WTC11 (cell line): ENCODE measurements at regions not wholly inside any gene's neighbourhood (a gene's known extent, or its start where the extent isn't known, plus 50 kb on each side); places are given as distances from the start of the nearest gene placed in this dataset.

Source experiments
- ATAC-seq: fragments of 200-7000 bp; cut with Tn5 transposase; 2 replicates; pipeline ENCODE4 v1.10.0; 2021; ENCODE audit warnings: mild to moderate bottlenecking, moderate library complexity
- CTCF ChIA-PET: fragments of 300-600 bp; sonication (Branson Sonifier 250); formaldehyde crosslinking; loops from one replicate; lab custom pipeline; 2021; ENCODE audit warnings: antibody characterized with exemption; lab: Charles Lee
- POLR2A ChIA-PET: fragments of 350-600 bp; sonication (Branson Sonifier 250); formaldehyde crosslinking; loops from one replicate; lab custom pipeline; 2021; ENCODE audit warnings: antibody characterized with exemption; lab: Charles Lee
- DNase-seq: peaks from one replicate; pipeline ENCODE4 v3.0.0; 2021; ENCODE audit warnings: low spot score
- H3K27ac Mint-ChIP-seq: 2 replicates; pipeline ENCODE4 v1.8.0; 2021; ENCODE audit warnings: mixed read lengths
- H3K27me3 Mint-ChIP-seq: 2 replicates; pipeline ENCODE4 v1.8.0; 2021; ENCODE audit warnings: low read depth, mild to moderate bottlenecking, moderate library complexity, mixed read lengths
- H3K36me3 Mint-ChIP-seq: 2 replicates; pipeline ENCODE4 v1.8.0; 2021; ENCODE audit warnings: mixed read lengths
- H3K4me1 Mint-ChIP-seq: 2 replicates; pipeline ENCODE4 v1.8.0; 2022; ENCODE audit warnings: mixed read lengths
- H3K4me3 Mint-ChIP-seq: 2 replicates; pipeline ENCODE4 v1.8.0; 2021; ENCODE audit warnings: mild to moderate bottlenecking, moderate library complexity, mixed read lengths
- H3K9me3 Mint-ChIP-seq: 2 replicates; pipeline ENCODE4 v1.8.0; 2021; ENCODE audit warnings: mixed read lengths
- ATF1 ChIP-seq: sonication (generic); formaldehyde crosslinking; IDR thresholded peaks from 2 replicates; pipeline ENCODE4 v1.8.1; 2023; ENCODE audit warnings: mild to moderate bottlenecking, moderate library complexity, missing genetic modification reagents
- CREM ChIP-seq: sonication (generic); formaldehyde crosslinking; IDR thresholded peaks from 2 replicates; pipeline ENCODE4 v1.8.1; 2022; ENCODE audit warnings: mild to moderate bottlenecking, missing genetic modification reagents, moderate library complexity
- ELF4 ChIP-seq: sonication (generic); formaldehyde crosslinking; IDR thresholded peaks from 2 replicates; pipeline ENCODE4 v1.8.1; 2022; ENCODE audit warnings: low read depth, mild to moderate bottlenecking, moderate library complexity, missing genetic modification reagents
- EMX1 ChIP-seq: fragments of 250-450 bp; sonication (Bioruptor Pico); IDR thresholded peaks from 2 replicates; pipeline ENCODE4 v1.8.0; 2021; ENCODE audit warnings: mild to moderate bottlenecking
- FOXP1 ChIP-seq: sonication (generic); formaldehyde crosslinking; IDR thresholded peaks from 2 replicates; pipeline ENCODE4 v1.8.0; 2022; ENCODE audit warnings: missing genetic modification reagents, mild to moderate bottlenecking, moderate library complexity, borderline replicate concordance
- GABPB1 ChIP-seq: sonication (generic); formaldehyde crosslinking; IDR thresholded peaks from 2 replicates; pipeline ENCODE4 v1.8.1; 2023; ENCODE audit warnings: mild to moderate bottlenecking, missing genetic modification reagents
- GTF2I ChIP-seq: fragments of 250-450 bp; sonication (Bioruptor Pico); conservative IDR thresholded peaks from 2 replicates; pipeline ENCODE4 v1.4.0; 2021; ENCODE audit warnings: mild to moderate bottlenecking
- HMGA2 ChIP-seq: fragments of 250-450 bp; sonication (Bioruptor Pico); IDR thresholded peaks from 2 replicates; pipeline ENCODE4 v1.4.0; 2021; ENCODE audit warnings: mild to moderate bottlenecking, moderate library complexity
- JAZF1 ChIP-seq: fragments of 250-450 bp; sonication (Bioruptor Pico); IDR thresholded peaks from 2 replicates; pipeline ENCODE4 v1.9.0; 2021; ENCODE audit warnings: moderate library complexity, mild to moderate bottlenecking, inconsistent platforms
- MXD4 ChIP-seq: fragments of 250-450 bp; sonication (Bioruptor Pico); IDR thresholded peaks from 2 replicates; pipeline ENCODE4 v1.8.0; 2021; ENCODE audit warnings: mild to moderate bottlenecking, moderate library complexity, borderline replicate concordance
- MYBL2 ChIP-seq: sonication (generic); formaldehyde crosslinking; IDR thresholded peaks from 2 replicates; pipeline ENCODE4 v1.8.1; 2023; ENCODE audit warnings: mild to moderate bottlenecking, moderate library complexity, missing genetic modification reagents
- NFATC4 ChIP-seq: fragments of 250-450 bp; sonication (Bioruptor Pico); IDR thresholded peaks from 2 replicates; pipeline ENCODE4 v1.9.0; 2021; ENCODE audit warnings: mild to moderate bottlenecking
- NR1H2 ChIP-seq: sonication (generic); formaldehyde crosslinking; IDR thresholded peaks from 2 replicates; pipeline ENCODE4 v1.9.0; 2021; ENCODE audit warnings: mild to moderate bottlenecking, moderate library complexity, missing genetic modification reagents
- NR3C1 ChIP-seq: sonication (generic); formaldehyde crosslinking; conservative IDR thresholded peaks from 2 replicates; pipeline ENCODE4 v1.8.1; 2023; ENCODE audit warnings: low read depth, mild to moderate bottlenecking, missing genetic modification reagents
- RORB ChIP-seq: fragments of 250-450 bp; sonication (Bioruptor Pico); IDR thresholded peaks from 2 replicates; pipeline ENCODE4 v1.9.0; 2021; ENCODE audit warnings: mild to moderate bottlenecking
- SOX15 ChIP-seq: fragments of 250-450 bp; sonication (Bioruptor Pico); IDR thresholded peaks from 2 replicates; pipeline ENCODE4 v1.9.0; 2021; ENCODE audit warnings: mild to moderate bottlenecking
- TCF7 ChIP-seq: sonication (generic); formaldehyde crosslinking; IDR thresholded peaks from 2 replicates; pipeline ENCODE4 v1.8.0; 2022; ENCODE audit warnings: mild to moderate bottlenecking, low read depth, missing genetic modification reagents, moderate library complexity
- ZNF138 ChIP-seq: sonication (generic); formaldehyde crosslinking; conservative IDR thresholded peaks from 2 replicates; pipeline ENCODE4 v1.8.1; 2022; ENCODE audit warnings: mild to moderate bottlenecking, moderate library complexity, missing genetic modification reagents
- ZNF416 ChIP-seq: fragments of 250-450 bp; sonication (Bioruptor Pico); IDR thresholded peaks from 2 replicates; pipeline ENCODE4 v1.9.0; 2021; ENCODE audit warnings: mild to moderate bottlenecking, inconsistent platforms
- TF ChIP-seq, protein P1 (sequence below): fragments of 250-450 bp; sonication (Bioruptor Pico); conservative IDR thresholded peaks from 2 replicates; pipeline ENCODE4 v1.9.0; 2021; ENCODE audit warnings: mild to moderate bottlenecking
- TF ChIP-seq, protein P2 (sequence below): sonication (generic); formaldehyde crosslinking; IDR thresholded peaks from 2 replicates; pipeline ENCODE4 v1.8.0; 2023; ENCODE audit warnings: mild to moderate bottlenecking, missing genetic modification reagents
- TF ChIP-seq, protein P3 (sequence below): sonication (generic); formaldehyde crosslinking; IDR thresholded peaks from 2 replicates; pipeline ENCODE4 v1.8.0; 2022; ENCODE audit warnings: mild to moderate bottlenecking, missing genetic modification reagents
- TF ChIP-seq, protein P4 (sequence below): sonication (generic); formaldehyde crosslinking; IDR thresholded peaks from 2 replicates; pipeline ENCODE4 v1.8.0; 2022; ENCODE audit warnings: mild to moderate bottlenecking, missing genetic modification reagents
- TF ChIP-seq, protein P5 (sequence below): sonication (generic); formaldehyde crosslinking; IDR thresholded peaks from 2 replicates; pipeline ENCODE4 v1.8.0; 2022; ENCODE audit warnings: missing genetic modification reagents

DNA sequence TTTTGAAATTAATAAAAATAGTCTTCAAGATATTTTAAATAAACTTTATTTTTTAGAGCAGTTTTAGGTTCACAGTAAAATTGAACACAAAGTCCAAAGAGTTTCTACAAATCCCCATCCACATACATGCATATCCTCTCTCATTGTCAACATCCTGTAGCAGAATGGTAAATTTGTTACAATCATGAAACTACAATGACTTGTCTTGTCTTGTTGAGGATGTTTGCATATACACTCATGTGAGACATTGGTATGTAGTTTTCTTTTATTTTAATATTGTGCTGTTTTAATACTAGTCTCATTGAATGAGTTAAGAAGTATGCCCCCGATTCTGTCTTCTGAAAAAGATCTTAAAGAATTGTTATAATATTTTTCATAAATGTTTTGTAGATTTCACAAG is 447.0 kb upstream of the EDIL3 start:
- DNase-seq, result no peak
- no peak for ATAC-seq
- no peaks in the 10 kb centered on the region for H3K4me1 Mint-ChIP-seq
- H3K27ac Mint-ChIP-seq, result no peak overlapping the region
- no peak overlapping the region for H3K4me3 Mint-ChIP-seq
- CTCF ChIA-PET, result no interaction called here
- POLR2A ChIA-PET, result no interaction called here
- H3K27me3 Mint-ChIP-seq, result no peaks in the 10 kb centered on the region
- H3K36me3 Mint-ChIP-seq, result peaks cover 25% of the 10 kb centered on the region
- TF ChIP-seq GTF2I (CRISPR knock-in tag) (no peak), ZNF416 (no peak), RORB (CRISPR knock-in tag) (no peak), CREM (CRISPR knock-in tag) (no peak), FOXP1 (no peak), NFATC4 (CRISPR knock-in tag) (no peak), MXD4 (no peak), NR1H2 (no peak), SOX15 (CRISPR knock-in tag) (no peak), GABPB1 (CRISPR knock-in tag) (no peak), EMX1 (CRISPR knock-in tag) (no peak), NR3C1 (CRISPR knock-in tag) (no peak), ATF1 (CRISPR knock-in tag) (no peak), ZNF138 (CRISPR knock-in tag) (no peak), ELF4 (CRISPR knock-in tag) (no peak)
- TF ChIP-seq, protein P1, sequence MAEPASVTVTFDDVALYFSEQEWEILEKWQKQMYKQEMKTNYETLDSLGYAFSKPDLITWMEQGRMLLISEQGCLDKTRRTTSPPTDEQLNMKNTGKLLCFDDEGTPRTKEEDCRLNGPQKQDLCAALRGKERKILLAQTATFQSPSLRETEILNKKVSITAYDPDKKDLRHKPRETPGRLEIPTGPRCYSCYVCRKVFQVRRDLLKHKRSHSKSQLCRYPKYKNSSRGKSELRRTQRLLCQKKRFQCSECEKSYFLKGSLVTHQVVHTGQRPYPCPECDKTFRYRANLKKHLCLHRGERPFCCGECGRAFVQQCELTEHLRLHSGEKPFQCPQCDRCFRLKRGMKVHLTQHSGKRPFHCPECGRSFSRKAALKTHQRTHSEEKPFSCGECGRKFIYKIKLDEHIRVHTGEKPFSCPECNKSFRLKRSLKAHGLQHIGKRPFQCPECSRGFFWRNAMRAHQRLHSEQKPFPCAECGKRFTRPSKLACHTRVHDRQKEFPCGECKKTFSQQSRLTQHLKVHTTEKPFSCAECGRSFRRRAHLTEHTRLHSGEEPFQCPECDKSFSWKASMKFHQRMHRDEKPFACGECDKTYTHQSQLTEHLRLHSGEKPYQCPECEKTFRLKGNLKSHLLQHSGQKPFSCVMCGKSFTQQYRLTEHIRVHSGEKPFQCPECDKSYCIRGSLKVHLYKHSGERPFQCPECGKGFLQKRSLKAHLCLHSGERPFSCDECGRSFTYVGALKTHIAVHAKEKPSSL (CRISPR knock-in tag), result no peak
- TF ChIP-seq, protein P2, sequence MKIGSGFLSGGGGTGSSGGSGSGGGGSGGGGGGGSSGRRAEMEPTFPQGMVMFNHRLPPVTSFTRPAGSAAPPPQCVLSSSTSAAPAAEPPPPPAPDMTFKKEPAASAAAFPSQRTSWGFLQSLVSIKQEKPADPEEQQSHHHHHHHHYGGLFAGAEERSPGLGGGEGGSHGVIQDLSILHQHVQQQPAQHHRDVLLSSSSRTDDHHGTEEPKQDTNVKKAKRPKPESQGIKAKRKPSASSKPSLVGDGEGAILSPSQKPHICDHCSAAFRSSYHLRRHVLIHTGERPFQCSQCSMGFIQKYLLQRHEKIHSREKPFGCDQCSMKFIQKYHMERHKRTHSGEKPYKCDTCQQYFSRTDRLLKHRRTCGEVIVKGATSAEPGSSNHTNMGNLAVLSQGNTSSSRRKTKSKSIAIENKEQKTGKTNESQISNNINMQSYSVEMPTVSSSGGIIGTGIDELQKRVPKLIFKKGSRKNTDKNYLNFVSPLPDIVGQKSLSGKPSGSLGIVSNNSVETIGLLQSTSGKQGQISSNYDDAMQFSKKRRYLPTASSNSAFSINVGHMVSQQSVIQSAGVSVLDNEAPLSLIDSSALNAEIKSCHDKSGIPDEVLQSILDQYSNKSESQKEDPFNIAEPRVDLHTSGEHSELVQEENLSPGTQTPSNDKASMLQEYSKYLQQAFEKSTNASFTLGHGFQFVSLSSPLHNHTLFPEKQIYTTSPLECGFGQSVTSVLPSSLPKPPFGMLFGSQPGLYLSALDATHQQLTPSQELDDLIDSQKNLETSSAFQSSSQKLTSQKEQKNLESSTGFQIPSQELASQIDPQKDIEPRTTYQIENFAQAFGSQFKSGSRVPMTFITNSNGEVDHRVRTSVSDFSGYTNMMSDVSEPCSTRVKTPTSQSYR (CRISPR knock-in tag), result no peak
- TF ChIP-seq, protein P3, sequence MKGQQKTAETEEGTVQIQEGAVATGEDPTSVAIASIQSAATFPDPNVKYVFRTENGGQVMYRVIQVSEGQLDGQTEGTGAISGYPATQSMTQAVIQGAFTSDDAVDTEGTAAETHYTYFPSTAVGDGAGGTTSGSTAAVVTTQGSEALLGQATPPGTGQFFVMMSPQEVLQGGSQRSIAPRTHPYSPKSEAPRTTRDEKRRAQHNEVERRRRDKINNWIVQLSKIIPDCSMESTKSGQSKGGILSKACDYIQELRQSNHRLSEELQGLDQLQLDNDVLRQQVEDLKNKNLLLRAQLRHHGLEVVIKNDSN (CRISPR knock-in tag), result no peak
- TF ChIP-seq, protein P4, sequence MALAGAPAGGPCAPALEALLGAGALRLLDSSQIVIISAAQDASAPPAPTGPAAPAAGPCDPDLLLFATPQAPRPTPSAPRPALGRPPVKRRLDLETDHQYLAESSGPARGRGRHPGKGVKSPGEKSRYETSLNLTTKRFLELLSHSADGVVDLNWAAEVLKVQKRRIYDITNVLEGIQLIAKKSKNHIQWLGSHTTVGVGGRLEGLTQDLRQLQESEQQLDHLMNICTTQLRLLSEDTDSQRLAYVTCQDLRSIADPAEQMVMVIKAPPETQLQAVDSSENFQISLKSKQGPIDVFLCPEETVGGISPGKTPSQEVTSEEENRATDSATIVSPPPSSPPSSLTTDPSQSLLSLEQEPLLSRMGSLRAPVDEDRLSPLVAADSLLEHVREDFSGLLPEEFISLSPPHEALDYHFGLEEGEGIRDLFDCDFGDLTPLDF (CRISPR knock-in tag), result no peak
- H3K9me3 Mint-ChIP-seq, result peaks cover 44% of the 10 kb centered on the region

DNA sequence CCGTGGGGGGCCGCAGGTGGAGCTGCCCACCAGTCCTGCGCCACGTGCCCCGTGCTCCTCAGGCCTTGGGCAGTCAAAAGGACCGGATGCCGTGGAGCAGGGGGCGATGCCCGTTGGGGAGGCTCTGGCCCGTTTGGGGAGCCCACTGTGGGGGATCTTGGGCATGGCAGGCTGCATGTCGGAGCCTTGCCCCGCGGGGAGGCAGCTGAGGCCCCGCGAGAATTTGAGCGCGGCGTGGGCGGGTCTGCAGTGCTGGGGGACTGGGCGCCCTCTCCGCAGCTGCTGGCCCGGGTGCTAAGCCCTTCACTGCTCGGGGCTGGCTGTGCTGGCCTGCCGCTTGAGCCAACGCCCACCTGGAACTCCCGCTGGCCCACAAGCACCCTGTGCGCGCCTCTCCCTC is 445.6 kb upstream of the EDIL3 start:
- no peak overlapping the region for H3K27ac Mint-ChIP-seq
- H3K36me3 Mint-ChIP-seq, result peaks cover 25% of the 10 kb centered on the region
- TF ChIP-seq ZNF416 (no peak), TCF7 (CRISPR knock-in tag) (no peak), HMGA2 (CRISPR knock-in tag) (no peak), JAZF1 (CRISPR knock-in tag) (no peak), ZNF138 (CRISPR knock-in tag) (no peak), MYBL2 (CRISPR knock-in tag) (no peak)
- TF ChIP-seq, protein P5, sequence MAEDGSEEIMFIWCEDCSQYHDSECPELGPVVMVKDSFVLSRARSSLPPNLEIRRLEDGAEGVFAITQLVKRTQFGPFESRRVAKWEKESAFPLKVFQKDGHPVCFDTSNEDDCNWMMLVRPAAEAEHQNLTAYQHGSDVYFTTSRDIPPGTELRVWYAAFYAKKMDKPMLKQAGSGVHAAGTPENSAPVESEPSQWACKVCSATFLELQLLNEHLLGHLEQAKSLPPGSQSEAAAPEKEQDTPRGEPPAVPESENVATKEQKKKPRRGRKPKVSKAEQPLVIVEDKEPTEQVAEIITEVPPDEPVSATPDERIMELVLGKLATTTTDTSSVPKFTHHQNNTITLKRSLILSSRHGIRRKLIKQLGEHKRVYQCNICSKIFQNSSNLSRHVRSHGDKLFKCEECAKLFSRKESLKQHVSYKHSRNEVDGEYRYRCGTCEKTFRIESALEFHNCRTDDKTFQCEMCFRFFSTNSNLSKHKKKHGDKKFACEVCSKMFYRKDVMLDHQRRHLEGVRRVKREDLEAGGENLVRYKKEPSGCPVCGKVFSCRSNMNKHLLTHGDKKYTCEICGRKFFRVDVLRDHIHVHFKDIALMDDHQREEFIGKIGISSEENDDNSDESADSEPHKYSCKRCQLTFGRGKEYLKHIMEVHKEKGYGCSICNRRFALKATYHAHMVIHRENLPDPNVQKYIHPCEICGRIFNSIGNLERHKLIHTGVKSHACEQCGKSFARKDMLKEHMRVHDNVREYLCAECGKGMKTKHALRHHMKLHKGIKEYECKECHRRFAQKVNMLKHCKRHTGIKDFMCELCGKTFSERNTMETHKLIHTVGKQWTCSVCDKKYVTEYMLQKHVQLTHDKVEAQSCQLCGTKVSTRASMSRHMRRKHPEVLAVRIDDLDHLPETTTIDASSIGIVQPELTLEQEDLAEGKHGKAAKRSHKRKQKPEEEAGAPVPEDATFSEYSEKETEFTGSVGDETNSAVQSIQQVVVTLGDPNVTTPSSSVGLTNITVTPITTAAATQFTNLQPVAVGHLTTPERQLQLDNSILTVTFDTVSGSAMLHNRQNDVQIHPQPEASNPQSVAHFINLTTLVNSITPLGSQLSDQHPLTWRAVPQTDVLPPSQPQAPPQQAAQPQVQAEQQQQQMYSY (CRISPR knock-in tag), result no peak
- H3K4me1 Mint-ChIP-seq, result no peaks in the 10 kb centered on the region
- ChIA-PET CTCF (no interaction called here), POLR2A (no interaction called here)
- DNase-seq (no peak), ATAC-seq (no peak)
- no peak overlapping the region for H3K4me3 Mint-ChIP-seq
- no peaks in the 10 kb centered on the region for H3K27me3 Mint-ChIP-seq
- H3K9me3 Mint-ChIP-seq, result peaks cover 44% of the 10 kb centered on the region
